ENCODE measurements at regions not wholly inside any gene's neighbourhood (a gene's known extent, or its start where the extent isn't known, plus 50 kb on each side); places are given as distances from the start of the nearest gene placed in this dataset.
"Not testable (repeated sequence)": the region's sequence is repeated elsewhere in the genome, so short reads cannot be mapped to it uniquely, and the experiment has no call there.

GRCh38 chr12:125512541-125513298 lies 447.5 kb downstream of the AACS start:
- no peak for DNase-seq

GRCh38 chr12:125515887-125516286 lies 450.7 kb downstream of the AACS start:
- DNase-seq: no peak

GRCh38 chr12:125518074-125518473 lies 452.8 kb downstream of the AACS start:
- no peak for DNase-seq

- DNase-seq: no peak
Measured at GRCh38 chr12:125519026-125519651, 453.9 kb downstream of the AACS start.

- DNase-seq: no peak
Measured at GRCh38 chr12:125525879-125526278, 460.6 kb downstream of the AACS start.

GRCh38 chr12:125528281-125528680 lies 463.0 kb downstream of the AACS start:
- DNase-seq: no peak

- no peak for DNase-seq
Measured at GRCh38 chr12:125530201-125530600, 465.0 kb downstream of the AACS start.

- DNase-seq: no peak
Measured at GRCh38 chr12:125530876-125531275, 465.6 kb downstream of the AACS start.

- DNase-seq: no peak
Measured at GRCh38 chr12:125531574-125531973, 466.3 kb downstream of the AACS start.

- no peak for DNase-seq
Measured at GRCh38 chr12:125533434-125534029, 468.3 kb downstream of the AACS start.

GRCh38 chr12:125538401-125539199 lies 473.4 kb downstream of the AACS start:
- DNase-seq: no peak

- DNase-seq: no peak
Measured at GRCh38 chr12:125540580-125541204, 475.5 kb downstream of the AACS start.

- DNase-seq: no peak
Measured at GRCh38 chr12:125544960-125545359, 479.7 kb downstream of the AACS start.

- no peak for DNase-seq
Measured at GRCh38 chr12:125549171-125549570, 483.9 kb downstream of the AACS start.

- no peak for DNase-seq
Measured at GRCh38 chr12:125549836-125550235, 484.6 kb downstream of the AACS start.

GRCh38 chr12:125552295-125552694 lies 487.1 kb downstream of the AACS start:
- DNase-seq: no peak

GRCh38 chr12:125561008-125561407 lies 495.8 kb downstream of the AACS start:
- not testable (repeated sequence) for DNase-seq

- DNase-seq: no peak
Measured at GRCh38 chr12:125564753-125565152, 499.5 kb downstream of the AACS start.

GRCh38 chr12:125567581-125567980 lies 502.3 kb downstream of the AACS start:
- DNase-seq: no peak

GRCh38 chr12:125568306-125568705 lies 503.1 kb downstream of the AACS start:
- no peak for DNase-seq

- no peak for DNase-seq
Measured at GRCh38 chr12:125573271-125573670, 508.0 kb downstream of the AACS start.

GRCh38 chr12:125577334-125577733 lies 512.1 kb downstream of the AACS start:
- DNase-seq: no peak

- DNase-seq: no peak
Measured at GRCh38 chr12:125579916-125580315, 514.7 kb downstream of the AACS start.
